ENCODE measurements at regions not wholly inside any gene's neighbourhood (a gene's known extent, or its start where the extent isn't known, plus 50 kb on each side); places are given as distances from the start of the nearest gene placed in this dataset.

DNA sequence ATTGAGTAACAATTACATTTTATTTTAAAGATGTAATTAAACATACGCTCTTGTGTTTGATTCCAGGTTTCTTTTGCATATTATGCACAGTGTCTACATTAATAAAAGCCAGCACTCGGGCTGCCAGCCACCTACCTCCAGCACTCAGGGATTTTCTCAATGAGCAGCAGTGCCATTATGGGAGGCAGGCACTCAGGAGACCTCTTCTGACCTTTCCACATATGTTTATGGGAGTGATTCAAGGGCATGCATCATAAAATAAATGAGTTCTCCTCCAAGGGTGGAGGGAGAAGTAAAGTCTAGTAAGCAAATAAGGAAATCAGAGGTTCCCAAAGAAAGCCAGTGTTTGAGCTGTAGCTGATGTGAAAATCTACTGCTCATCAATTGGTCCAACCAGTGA is 119.8 kb upstream of the IRX2 start:
- no peak overlapping the region for H3K4me3 Mint-ChIP-seq
- peaks cover 4 to 38% (median 16%) of the 10 kb centered on the region in 7 donors for H3K9me3 Mint-ChIP-seq
- no peak overlapping the region for H3K9ac ChIP-seq (ENCODE audit: insufficient read depth, low read length, poor library complexity, severe bottlenecking)
- no peak for DNase-seq
- no peak overlapping the region for H3K27ac ChIP-seq (ENCODE audit: low read depth in 1 of 2, low read length in 2 of 2)
- no peaks in the 10 kb centered on the region for H4K20me1 ChIP-seq (ENCODE audit: insufficient read depth, low read length)
- no peak overlapping the region for H2AFZ ChIP-seq (ENCODE audit: insufficient read depth, low read depth, low read length, poor library complexity, severe bottlenecking)
- H3K4me2 ChIP-seq (replicated peaks; ENCODE audit: extremely low read depth, low read length, poor library complexity, severe bottlenecking), result no peak overlapping the region
- H3K4me1 Mint-ChIP-seq, result no peaks in the 10 kb centered on the region
- WGBS (ENCODE audit: insufficient coverage), result 80% methylated on average over 1 of the region's 2 CpGs
- intact Hi-C loops (cut with micrococcal nuclease), result no loop called here
- no peak overlapping the region for H3K27ac Mint-ChIP-seq
- no peaks in the 10 kb centered on the region for H3K27me3 ChIP-seq (ENCODE audit: control insufficient read depth in 2 of 2, insufficient read depth in 2 of 2, low read length in 2 of 2)
- H3K27me3 Mint-ChIP-seq (ENCODE audit: low read depth in 3 of 3), result peaks cover 0 to 4% (median 0%) of the 10 kb centered on the region in 3 donors
- H3K4me1 ChIP-seq (ENCODE audit: control insufficient read depth in 1 of 2, insufficient read depth in 2 of 2, low read length in 2 of 2), result no peaks in the 10 kb centered on the region
- no peaks in the 10 kb centered on the region for H3K36me3 Mint-ChIP-seq
- H3K9me3 ChIP-seq (replicated peaks in 1 of 2; ENCODE audit: control insufficient read depth in 1 of 2, insufficient read depth in 1 of 2, low read length in 2 of 2), result peaks cover 17 to 50% of the 10 kb centered on the region in 2 donors
- no peak overlapping the region for H3K4me3 ChIP-seq (replicated peaks in 1 of 3; ENCODE audit: low read depth in 2 of 3, low read length in 3 of 3)
- H3K79me2 ChIP-seq (ENCODE audit: insufficient read depth, low read length), result no peaks in the 10 kb centered on the region
- no peaks in the 10 kb centered on the region for H3K36me3 ChIP-seq (replicated peaks in 1 of 2; ENCODE audit: control insufficient read depth in 1 of 2, insufficient read depth in 2 of 2, low read length in 2 of 2)
- TF ChIP-seq, protein P1, sequence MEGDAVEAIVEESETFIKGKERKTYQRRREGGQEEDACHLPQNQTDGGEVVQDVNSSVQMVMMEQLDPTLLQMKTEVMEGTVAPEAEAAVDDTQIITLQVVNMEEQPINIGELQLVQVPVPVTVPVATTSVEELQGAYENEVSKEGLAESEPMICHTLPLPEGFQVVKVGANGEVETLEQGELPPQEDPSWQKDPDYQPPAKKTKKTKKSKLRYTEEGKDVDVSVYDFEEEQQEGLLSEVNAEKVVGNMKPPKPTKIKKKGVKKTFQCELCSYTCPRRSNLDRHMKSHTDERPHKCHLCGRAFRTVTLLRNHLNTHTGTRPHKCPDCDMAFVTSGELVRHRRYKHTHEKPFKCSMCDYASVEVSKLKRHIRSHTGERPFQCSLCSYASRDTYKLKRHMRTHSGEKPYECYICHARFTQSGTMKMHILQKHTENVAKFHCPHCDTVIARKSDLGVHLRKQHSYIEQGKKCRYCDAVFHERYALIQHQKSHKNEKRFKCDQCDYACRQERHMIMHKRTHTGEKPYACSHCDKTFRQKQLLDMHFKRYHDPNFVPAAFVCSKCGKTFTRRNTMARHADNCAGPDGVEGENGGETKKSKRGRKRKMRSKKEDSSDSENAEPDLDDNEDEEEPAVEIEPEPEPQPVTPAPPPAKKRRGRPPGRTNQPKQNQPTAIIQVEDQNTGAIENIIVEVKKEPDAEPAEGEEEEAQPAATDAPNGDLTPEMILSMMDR (IDR thresholded peaks at IDR 0.05), result no peak

DNA sequence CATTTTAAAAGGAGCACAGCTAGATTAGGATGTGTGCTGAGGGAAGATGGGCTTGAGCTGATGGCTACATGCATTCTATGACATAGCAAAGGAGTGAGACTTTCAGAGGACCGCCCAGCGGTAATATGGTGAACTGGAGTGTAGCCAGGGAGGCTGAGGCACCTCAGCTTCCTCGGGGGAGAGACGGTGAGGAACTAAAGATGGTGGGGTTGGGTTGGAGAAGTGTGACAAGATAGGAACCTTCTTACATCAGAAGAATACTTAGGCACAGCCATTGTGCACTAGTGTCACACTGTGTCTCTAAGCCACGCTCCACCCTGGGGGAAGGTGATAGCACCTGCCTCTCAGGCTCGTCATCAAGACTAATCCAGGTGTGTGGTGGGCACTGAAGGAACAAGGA is 118.0 kb upstream of the IRX2 start:
- H3K36me3 ChIP-seq (replicated peaks in 1 of 2; ENCODE audit: control insufficient read depth in 1 of 2, insufficient read depth in 2 of 2, low read length in 2 of 2), result no peaks in the 10 kb centered on the region
- Mint-ChIP-seq H3K4me3 (no peak overlapping the region), H3K4me1 (no peaks in the 10 kb centered on the region), H3K9me3 (peaks cover 11 to 44% (median 23%) of the 10 kb centered on the region in 7 donors), H3K36me3 (no peaks in the 10 kb centered on the region), H3K27ac (no peak overlapping the region), H3K27me3 (ENCODE audit: low read depth in 3 of 3) (peaks cover 0 to 4% (median 0%) of the 10 kb centered on the region in 3 donors)
- no peak for DNase-seq
- intact Hi-C loops (cut with micrococcal nuclease), result no loop called here
- H2AFZ ChIP-seq (ENCODE audit: insufficient read depth, low read depth, low read length, poor library complexity, severe bottlenecking), result no peak overlapping the region
- H4K20me1 ChIP-seq (ENCODE audit: insufficient read depth, low read length), result no peaks in the 10 kb centered on the region
- no peak overlapping the region for H3K27ac ChIP-seq (ENCODE audit: low read depth in 1 of 2, low read length in 2 of 2)
- H3K4me2 ChIP-seq (replicated peaks; ENCODE audit: extremely low read depth, low read length, poor library complexity, severe bottlenecking), result no peak overlapping the region
- H3K9ac ChIP-seq (ENCODE audit: insufficient read depth, low read length, poor library complexity, severe bottlenecking), result no peak overlapping the region
- H3K4me1 ChIP-seq (ENCODE audit: control insufficient read depth in 1 of 2, insufficient read depth in 2 of 2, low read length in 2 of 2), result no peaks in the 10 kb centered on the region
- WGBS (ENCODE audit: insufficient coverage), result no CpG with 5 or more reads among the region's 6 CpGs
- peaks cover 28 to 56% of the 10 kb centered on the region in 2 donors for H3K9me3 ChIP-seq (replicated peaks in 1 of 2; ENCODE audit: control insufficient read depth in 1 of 2, insufficient read depth in 1 of 2, low read length in 2 of 2)
- H3K4me3 ChIP-seq (replicated peaks in 1 of 3; ENCODE audit: low read depth in 2 of 3, low read length in 3 of 3), result no peak overlapping the region
- TF ChIP-seq, protein P1 (IDR thresholded peaks at IDR 0.05), result no peak
- H3K79me2 ChIP-seq (ENCODE audit: insufficient read depth, low read length), result no peaks in the 10 kb centered on the region
- H3K27me3 ChIP-seq (ENCODE audit: control insufficient read depth in 2 of 2, insufficient read depth in 2 of 2, low read length in 2 of 2), result no peaks in the 10 kb centered on the region
